ENCODE measurements at regions not wholly inside any gene's neighbourhood (a gene's known extent, or its start where the extent isn't known, plus 50 kb on each side); places are given as distances from the start of the nearest gene placed in this dataset.

DNA sequence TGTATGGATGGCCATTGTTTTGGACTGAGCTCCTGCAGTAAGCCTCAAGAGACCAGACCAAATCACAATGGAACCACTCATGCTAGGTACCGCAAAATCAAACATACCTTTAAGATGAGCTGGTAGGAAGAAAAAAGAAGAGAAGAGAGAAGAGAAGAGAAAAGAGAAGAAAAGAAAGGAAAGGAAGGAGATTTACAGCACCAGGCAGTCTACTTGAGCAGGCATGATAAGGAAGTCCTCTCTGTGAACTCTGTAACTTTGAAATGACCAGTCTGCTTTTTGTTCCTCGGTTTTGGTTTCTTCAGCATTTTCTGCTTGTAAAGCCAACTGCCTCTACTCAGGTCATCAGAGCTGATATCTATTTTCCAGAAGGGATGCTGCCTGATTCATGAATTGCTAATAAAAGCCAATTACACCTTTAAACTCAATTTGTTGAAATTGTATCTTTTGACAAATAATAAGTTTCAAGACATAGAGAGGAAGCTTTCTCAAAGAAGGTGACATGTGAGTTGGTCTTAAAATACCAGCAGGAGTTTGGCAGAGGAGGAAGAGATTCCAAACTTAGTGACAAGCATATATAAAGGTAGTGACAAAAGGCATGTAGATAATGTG, 134.3 kb downstream of the UNC5CL start:
- Histone ChIP-seq H3K27ac (no peak overlapping the region), H3K36me3 (no peaks in the 10 kb centered on the region), H3K27me3 (no peaks in the 10 kb centered on the region), H3K9me3 (no peaks in the 10 kb centered on the region), H3K4me3 (no peak overlapping the region), H3K4me1 (no peaks in the 10 kb centered on the region)
- TF ChIP-seq POLR2A (IDR thresholded peaks at IDR 0.05) = no peak
- no peak for TF ChIP-seq EP300 (IDR thresholded peaks at IDR 0.05)
- no peak for TF ChIP-seq POLR2AphosphoS5 (IDR thresholded peaks at IDR 0.05)
- no peak for TF ChIP-seq CTCF (IDR thresholded peaks at IDR 0.05)
- ATAC-seq (ENCODE audit: low FRiP score in 2 of 2) (no peak), DNase-seq (no peak)
- 71 to 81% methylated on average over 2 of the region's 2 CpGs for WGBS, 2 donors

GRCh38 chr6:40903456-40903855, 135.6 kb downstream of the UNC5CL start:
- H3K27ac ChIP-seq = no peak overlapping the region
- TF ChIP-seq POLR2AphosphoS5 (IDR thresholded peaks at IDR 0.05) (no peak), EP300 (IDR thresholded peaks at IDR 0.05) (no peak), CTCF (IDR thresholded peaks at IDR 0.05) (no peak), POLR2A (IDR thresholded peaks at IDR 0.05) (no peak)
- no peaks in the 10 kb centered on the region for H3K36me3 ChIP-seq
- no peaks in the 10 kb centered on the region for H3K4me1 ChIP-seq
- WGBS, 2 donors = 66 to 75% methylated on average over 1 of the region's 1 CpG
- no peak for DNase-seq
- H3K27me3 ChIP-seq = no peaks in the 10 kb centered on the region
- no peaks in the 10 kb centered on the region for H3K9me3 ChIP-seq
- no peak for ATAC-seq (ENCODE audit: low FRiP score in 2 of 2)
- no peak overlapping the region for H3K4me3 ChIP-seq

GRCh38 chr6:40901322-40902055, 137.5 kb downstream of the UNC5CL start:
- Histone ChIP-seq H3K27me3 (no peaks in the 10 kb centered on the region), H3K27ac (no peak overlapping the region), H3K4me1 (no peaks in the 10 kb centered on the region), H3K36me3 (no peaks in the 10 kb centered on the region), H3K9me3 (no peaks in the 10 kb centered on the region), H3K4me3 (no peak overlapping the region)
- ATAC-seq (ENCODE audit: low FRiP score in 2 of 2) (no peak), DNase-seq (no peak)
- TF ChIP-seq POLR2AphosphoS5 (IDR thresholded peaks at IDR 0.05) = no peak
- TF ChIP-seq EP300 (IDR thresholded peaks at IDR 0.05) = no peak
- TF ChIP-seq POLR2A (IDR thresholded peaks at IDR 0.05) = no peak
- TF ChIP-seq CTCF (IDR thresholded peaks at IDR 0.05) = no peak
- WGBS, 2 donors = 91 to 92% methylated on average over 1 of the region's 1 CpG

- ATAC-seq (ENCODE audit: low FRiP score in 2 of 2) (no peak), DNase-seq (no peak)
- H3K4me3 ChIP-seq = no peak overlapping the region
- H3K9me3 ChIP-seq = no peaks in the 10 kb centered on the region
- TF ChIP-seq EP300 (IDR thresholded peaks at IDR 0.05) = no peak
- no peaks in the 10 kb centered on the region for H3K36me3 ChIP-seq
- WGBS, 2 donors = 78 to 86% methylated on average over 5 of the region's 5 CpGs
- H3K27ac ChIP-seq = no peak overlapping the region
- no peaks in the 10 kb centered on the region for H3K4me1 ChIP-seq
- no peaks in the 10 kb centered on the region for H3K27me3 ChIP-seq
Observed at GRCh38 chr6:40900791-40901190, 138.2 kb downstream of the UNC5CL start.

GRCh38 chr6:40899684-40900155, 139.3 kb downstream of the UNC5CL start:
- Histone ChIP-seq H3K4me1 (no peaks in the 10 kb centered on the region), H3K27ac (no peak overlapping the region), H3K4me3 (no peak overlapping the region), H3K27me3 (no peaks in the 10 kb centered on the region), H3K36me3 (no peaks in the 10 kb centered on the region), H3K9me3 (no peaks in the 10 kb centered on the region)
- DNase-seq (no peak), ATAC-seq (ENCODE audit: low FRiP score in 2 of 2) (no peak)
- TF ChIP-seq POLR2A (IDR thresholded peaks at IDR 0.05) (no peak), CTCF (IDR thresholded peaks at IDR 0.05) (no peak), EP300 (IDR thresholded peaks at IDR 0.05) (no peak), POLR2AphosphoS5 (IDR thresholded peaks at IDR 0.05) (no peak)
- WGBS, 2 donors = 64 to 82% methylated on average over 6 to 7 of the region's 7 CpGs
